ENCODE measurements at regions not wholly inside any gene's neighbourhood (a gene's known extent, or its start where the extent isn't known, plus 50 kb on each side); places are given as distances from the start of the nearest gene placed in this dataset.
"Not testable (repeated sequence)": the region's sequence is repeated elsewhere in the genome, so short reads cannot be mapped to it uniquely, and the experiment has no call there.

DNA sequence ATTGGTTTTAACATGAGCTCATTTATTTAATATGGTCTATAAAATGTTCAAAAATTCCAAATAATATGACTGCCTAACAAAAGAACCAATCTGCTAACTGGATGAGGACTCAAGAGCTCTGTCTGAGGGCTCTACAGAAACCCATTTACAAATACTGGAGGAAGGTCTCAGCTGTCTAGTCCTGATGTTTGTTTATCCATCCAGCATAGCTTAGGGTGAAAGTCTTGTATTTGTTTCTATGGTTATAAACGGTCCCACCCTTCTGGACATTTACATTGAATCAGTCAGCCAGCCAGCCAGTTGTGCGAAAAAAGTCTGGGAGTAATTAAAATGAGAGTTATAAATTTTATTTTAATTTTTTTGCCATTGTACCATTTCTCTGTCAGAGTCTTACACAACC, 220.7 kb downstream of the BMP4 start:
- H3K36me3 ChIP-seq (ENCODE audit: insufficient read depth, low read length) = no peaks in the 10 kb centered on the region
- H3K9ac ChIP-seq (ENCODE audit: low read depth, low read length) = no peak overlapping the region
- H3K27me3 ChIP-seq (ENCODE audit: control insufficient read depth, insufficient read depth, low read length) = no peaks in the 10 kb centered on the region
- no peaks in the 10 kb centered on the region for H3K4me1 ChIP-seq (ENCODE audit: control insufficient read depth, insufficient read depth, low read length)
- H3K9me3 ChIP-seq (replicated peaks; ENCODE audit: low read length) = no peaks in the 10 kb centered on the region
- no peak overlapping the region for H3K4me2 ChIP-seq (ENCODE audit: low read length)
- H3K4me3 ChIP-seq (ENCODE audit: low read length) = no peak overlapping the region

DNA sequence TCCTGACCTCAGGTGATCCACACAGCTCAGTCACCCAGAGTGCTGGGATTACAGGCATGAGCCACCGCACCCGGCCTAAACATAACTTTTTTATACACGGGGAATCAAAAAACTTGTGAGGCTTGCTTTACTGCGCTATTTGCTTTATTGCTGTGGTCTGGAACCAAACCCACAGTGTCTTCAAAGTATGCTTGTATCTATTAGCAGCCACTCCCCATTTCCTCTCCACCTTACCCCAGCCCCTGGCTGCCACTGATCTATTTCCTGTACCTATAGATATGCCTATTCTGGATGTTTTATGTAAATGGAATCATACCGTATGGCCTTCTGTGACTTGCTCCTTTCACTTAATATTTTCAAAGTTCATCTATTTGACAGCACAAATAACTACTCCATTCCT, 233.4 kb downstream of the BMP4 start:
- Histone ChIP-seq H3K27me3 (ENCODE audit: control insufficient read depth, insufficient read depth, low read length) (peaks cover 3% of the 10 kb centered on the region), H3K9me3 (replicated peaks; ENCODE audit: low read length) (no peaks in the 10 kb centered on the region), H3K4me2 (ENCODE audit: low read length) (no peak overlapping the region), H3K36me3 (ENCODE audit: insufficient read depth, low read length) (no peaks in the 10 kb centered on the region), H3K4me3 (ENCODE audit: low read length) (no peak overlapping the region), H3K9ac (ENCODE audit: low read depth, low read length) (no peak overlapping the region), H3K4me1 (ENCODE audit: control insufficient read depth, insufficient read depth, low read length) (no peaks in the 10 kb centered on the region)

DNA sequence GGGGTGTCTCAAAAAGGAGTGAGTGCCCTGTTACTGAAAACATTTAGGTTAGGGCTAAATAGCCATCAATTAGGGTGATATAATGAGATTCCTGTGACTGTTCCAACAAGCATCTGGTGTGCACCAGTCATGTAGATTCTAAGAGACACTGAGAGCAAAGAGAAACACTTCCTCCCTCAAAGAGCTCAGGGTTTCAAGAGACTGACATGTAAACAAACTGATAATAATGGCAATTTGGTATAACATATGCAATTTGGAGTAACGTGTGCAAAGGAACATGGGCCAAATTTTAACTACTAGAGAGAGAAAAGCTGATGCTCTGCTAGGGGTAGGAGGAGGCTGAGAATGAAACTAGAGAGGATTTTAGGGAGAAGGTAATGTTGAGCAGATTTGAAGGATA, 237.1 kb downstream of the BMP4 start:
- no peak overlapping the region for H3K9ac ChIP-seq (ENCODE audit: low read depth, low read length)
- H3K4me3 ChIP-seq (ENCODE audit: low read length) = no peak overlapping the region
- no peaks in the 10 kb centered on the region for H3K36me3 ChIP-seq (ENCODE audit: insufficient read depth, low read length)
- H3K4me1 ChIP-seq (ENCODE audit: control insufficient read depth, insufficient read depth, low read length) = peaks cover 7% of the 10 kb centered on the region
- H3K4me2 ChIP-seq (ENCODE audit: low read length) = no peak overlapping the region
- H3K9me3 ChIP-seq (replicated peaks; ENCODE audit: low read length) = no peaks in the 10 kb centered on the region
- peaks cover 9% of the 10 kb centered on the region for H3K27me3 ChIP-seq (ENCODE audit: control insufficient read depth, insufficient read depth, low read length)

DNA sequence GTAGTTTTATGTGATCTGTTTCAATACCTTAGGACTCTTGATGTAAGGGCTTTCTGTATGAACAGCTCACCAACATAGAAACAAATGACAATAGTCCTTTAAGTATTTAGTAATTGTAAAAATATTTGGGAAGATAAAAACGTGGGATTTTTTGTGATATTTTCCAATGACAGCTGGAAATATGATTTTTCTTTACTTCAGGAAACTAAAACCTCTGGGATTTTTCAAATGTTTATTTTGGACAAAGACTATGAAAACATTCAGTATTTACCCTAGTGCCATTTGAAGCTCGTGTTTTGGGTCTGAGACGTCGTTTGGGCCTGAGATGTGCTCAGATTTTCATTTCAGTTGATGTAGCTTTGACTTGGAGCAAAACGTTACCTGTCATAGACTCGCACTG, 240.0 kb downstream of the BMP4 start:
- Histone ChIP-seq H3K27me3 (ENCODE audit: control insufficient read depth, insufficient read depth, low read length) (peaks cover 9% of the 10 kb centered on the region), H3K36me3 (ENCODE audit: insufficient read depth, low read length) (no peaks in the 10 kb centered on the region), H3K9me3 (replicated peaks; ENCODE audit: low read length) (no peaks in the 10 kb centered on the region), H3K4me2 (ENCODE audit: low read length) (no peak overlapping the region), H3K9ac (ENCODE audit: low read depth, low read length) (no peak overlapping the region), H3K4me1 (ENCODE audit: control insufficient read depth, insufficient read depth, low read length) (peaks cover 7% of the 10 kb centered on the region), H3K4me3 (ENCODE audit: low read length) (no peak overlapping the region)

DNA sequence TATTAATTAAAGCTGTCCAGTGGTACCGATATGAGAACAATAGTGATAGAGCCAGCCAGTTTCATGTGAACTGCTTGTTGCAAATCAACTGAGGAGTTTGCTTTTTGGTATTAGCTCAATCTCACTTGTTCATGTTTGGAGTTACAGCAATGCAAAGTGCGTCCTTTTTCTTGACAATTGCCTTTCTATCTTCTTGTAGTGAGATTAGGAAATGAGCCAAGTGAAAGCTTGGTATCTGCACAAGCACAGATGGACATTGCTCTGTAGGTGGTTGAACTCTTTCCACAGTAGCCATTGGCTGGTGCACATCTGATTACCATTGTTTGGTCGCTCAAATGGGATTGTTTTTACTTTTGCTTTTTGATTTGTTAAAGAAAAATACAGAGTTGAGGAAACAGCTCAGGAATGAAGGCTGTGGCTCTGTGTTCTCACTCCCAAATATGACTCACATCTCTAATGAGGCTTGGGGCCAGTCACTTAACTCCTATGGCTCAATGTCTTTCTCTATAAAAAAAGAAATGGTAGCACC, 241.4 kb downstream of the BMP4 start:
- Histone ChIP-seq H3K9me3 (replicated peaks; ENCODE audit: low read length) (no peaks in the 10 kb centered on the region), H3K36me3 (ENCODE audit: insufficient read depth, low read length) (no peaks in the 10 kb centered on the region), H3K9ac (ENCODE audit: low read depth, low read length) (no peak overlapping the region), H3K4me3 (ENCODE audit: low read length) (no peak overlapping the region), H3K4me1 (ENCODE audit: control insufficient read depth, insufficient read depth, low read length) (peaks cover 7% of the 10 kb centered on the region), H3K4me2 (ENCODE audit: low read length) (peak overlapping the region; percentile 65), H3K27me3 (ENCODE audit: control insufficient read depth, insufficient read depth, low read length) (peaks cover 7% of the 10 kb centered on the region)

DNA sequence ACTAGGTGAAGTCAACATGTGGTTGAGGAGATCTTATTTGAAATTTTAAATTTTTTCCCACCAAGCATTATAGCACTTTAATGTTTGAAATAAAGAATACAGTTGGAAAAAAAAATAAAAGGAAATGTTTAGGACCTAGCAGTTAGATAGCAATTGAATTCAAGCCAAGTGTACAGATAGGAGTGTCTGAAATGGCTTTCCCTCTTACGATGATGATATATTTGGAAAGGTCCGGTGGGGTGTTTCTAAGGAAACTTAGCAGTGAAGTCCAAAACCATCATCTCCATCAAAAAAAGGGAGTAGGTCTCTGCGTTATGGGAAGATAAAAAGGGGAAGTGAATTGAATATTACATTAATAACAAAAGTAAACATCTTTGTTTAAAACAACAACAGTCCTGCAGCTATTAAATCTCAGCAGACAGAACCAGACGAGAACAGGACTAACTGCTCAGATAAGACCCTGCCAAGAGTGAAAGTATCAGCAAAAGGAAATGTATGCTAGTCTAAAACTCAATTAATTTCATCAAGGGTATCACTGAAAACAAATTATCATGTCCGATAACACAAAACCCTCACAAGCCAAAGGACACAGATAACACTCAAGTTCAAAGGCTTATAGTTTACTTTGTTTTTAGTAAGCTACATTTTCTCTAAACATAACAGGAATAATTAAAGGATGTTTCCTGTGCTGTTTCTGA, 242.0 kb downstream of the BMP4 start:
- H3K27me3 ChIP-seq (ENCODE audit: control insufficient read depth, insufficient read depth, low read length) = peaks cover 7% of the 10 kb centered on the region
- H3K9ac ChIP-seq (ENCODE audit: low read depth, low read length) = no peak overlapping the region
- H3K36me3 ChIP-seq (ENCODE audit: insufficient read depth, low read length) = no peaks in the 10 kb centered on the region
- H3K4me1 ChIP-seq (ENCODE audit: control insufficient read depth, insufficient read depth, low read length) = peaks cover 7% of the 10 kb centered on the region
- H3K4me3 ChIP-seq (ENCODE audit: low read length) = no peak overlapping the region
- no peaks in the 10 kb centered on the region for H3K9me3 ChIP-seq (replicated peaks; ENCODE audit: low read length)
- H3K4me2 ChIP-seq (ENCODE audit: low read length) = peak overlapping the region; percentile 65

DNA sequence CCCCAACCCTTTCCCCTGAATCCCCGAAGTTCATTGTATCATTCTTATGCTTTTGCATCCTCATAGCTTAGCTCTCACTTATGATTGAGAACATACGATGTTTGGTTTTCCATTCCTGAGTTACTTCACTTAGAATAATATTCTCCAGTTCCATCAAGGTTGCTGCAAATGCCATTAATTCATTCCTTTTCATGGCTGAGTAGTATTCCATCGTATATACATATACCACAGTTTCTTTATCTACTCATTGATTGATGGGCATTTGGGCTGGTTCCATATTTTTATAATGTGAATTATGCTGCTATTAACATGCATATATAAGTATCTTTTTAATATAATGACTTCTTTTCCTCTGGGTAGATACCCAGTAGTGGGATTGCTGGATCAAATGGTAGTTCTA, 243.7 kb downstream of the BMP4 start:
- not testable (repeated sequence) for H3K27me3 ChIP-seq (ENCODE audit: control insufficient read depth, insufficient read depth, low read length); H3K36me3 ChIP-seq (ENCODE audit: insufficient read depth, low read length); H3K9me3 ChIP-seq (replicated peaks; ENCODE audit: low read length); H3K4me1 ChIP-seq (ENCODE audit: control insufficient read depth, insufficient read depth, low read length); H3K4me2 ChIP-seq (ENCODE audit: low read length); H3K4me3 ChIP-seq (ENCODE audit: low read length); H3K9ac ChIP-seq (ENCODE audit: low read depth, low read length)

DNA sequence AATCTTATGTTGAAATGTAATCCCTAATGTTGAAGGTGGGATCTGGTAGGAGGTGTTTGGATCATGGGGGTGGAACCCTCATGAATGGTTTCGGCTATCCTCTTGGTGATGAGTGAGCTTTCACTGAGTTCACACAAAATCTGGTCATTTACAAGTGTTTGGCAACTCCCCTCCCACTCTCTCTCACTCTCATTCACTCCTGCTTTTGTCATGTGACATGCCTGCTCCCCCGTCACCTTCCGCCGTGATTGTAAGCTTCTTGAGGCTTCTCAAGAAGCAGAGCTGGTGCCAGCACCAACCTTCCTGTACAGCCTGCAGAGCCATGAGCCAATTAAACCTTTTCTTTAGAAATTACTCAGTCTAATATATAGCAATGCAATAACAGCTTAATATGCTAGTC, 245.4 kb downstream of the BMP4 start:
- H3K4me3 ChIP-seq (ENCODE audit: low read length) = no peak overlapping the region
- peaks cover 6% of the 10 kb centered on the region for H3K27me3 ChIP-seq (ENCODE audit: control insufficient read depth, insufficient read depth, low read length)
- H3K9me3 ChIP-seq (replicated peaks; ENCODE audit: low read length) = no peaks in the 10 kb centered on the region
- H3K4me1 ChIP-seq (ENCODE audit: control insufficient read depth, insufficient read depth, low read length) = peaks cover 7% of the 10 kb centered on the region
- no peaks in the 10 kb centered on the region for H3K36me3 ChIP-seq (ENCODE audit: insufficient read depth, low read length)
- no peak overlapping the region for H3K9ac ChIP-seq (ENCODE audit: low read depth, low read length)
- no peak overlapping the region for H3K4me2 ChIP-seq (ENCODE audit: low read length)

DNA sequence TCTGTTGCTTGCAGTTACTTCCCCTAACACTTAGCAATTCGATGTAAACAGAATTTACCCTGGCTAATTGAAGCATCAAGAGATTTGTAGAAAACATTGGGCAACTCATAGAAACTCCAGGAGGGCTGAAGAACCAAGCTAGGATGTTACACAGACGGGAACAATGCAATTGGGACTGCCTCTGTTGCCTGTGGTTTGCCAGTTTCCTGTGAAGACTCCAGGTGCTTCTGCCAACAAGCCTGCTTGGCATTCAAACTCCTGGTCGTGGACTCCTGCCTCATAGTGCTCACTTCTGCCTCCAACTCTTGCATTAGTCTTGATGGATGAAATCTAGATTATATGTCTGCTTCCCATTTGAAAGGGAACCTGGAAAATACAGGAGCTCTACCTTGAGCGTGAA, 246.0 kb downstream of the BMP4 start:
- no peak overlapping the region for H3K4me3 ChIP-seq (ENCODE audit: low read length)
- H3K27me3 ChIP-seq (ENCODE audit: control insufficient read depth, insufficient read depth, low read length) = peaks cover 6% of the 10 kb centered on the region
- peaks cover 5% of the 10 kb centered on the region for H3K4me1 ChIP-seq (ENCODE audit: control insufficient read depth, insufficient read depth, low read length)
- H3K4me2 ChIP-seq (ENCODE audit: low read length) = no peak overlapping the region
- H3K9me3 ChIP-seq (replicated peaks; ENCODE audit: low read length) = no peaks in the 10 kb centered on the region
- no peak overlapping the region for H3K9ac ChIP-seq (ENCODE audit: low read depth, low read length)
- no peaks in the 10 kb centered on the region for H3K36me3 ChIP-seq (ENCODE audit: insufficient read depth, low read length)

DNA sequence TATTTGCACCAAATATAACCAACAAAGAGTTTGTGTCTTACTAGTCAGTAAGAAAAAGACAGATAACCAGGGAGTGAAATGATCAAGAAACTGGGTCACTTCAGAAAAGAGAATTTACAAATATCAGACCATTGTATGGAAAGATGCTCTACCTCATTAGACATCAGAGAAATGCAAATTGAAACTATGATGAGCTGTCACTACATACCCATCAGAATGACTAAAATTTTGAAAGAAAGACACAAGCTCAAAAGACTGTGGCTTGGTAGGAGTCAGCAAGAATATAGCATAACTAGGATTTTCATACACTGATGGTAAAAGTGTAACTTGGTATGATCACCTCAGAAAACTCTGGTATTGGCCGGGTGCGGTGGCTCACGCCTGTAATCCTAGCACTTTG, 247.2 kb downstream of the BMP4 start:
- H3K36me3 ChIP-seq (ENCODE audit: insufficient read depth, low read length) = no peaks in the 10 kb centered on the region
- peaks cover 6% of the 10 kb centered on the region for H3K27me3 ChIP-seq (ENCODE audit: control insufficient read depth, insufficient read depth, low read length)
- no peaks in the 10 kb centered on the region for H3K4me1 ChIP-seq (ENCODE audit: control insufficient read depth, insufficient read depth, low read length)
- H3K9ac ChIP-seq (ENCODE audit: low read depth, low read length) = no peak overlapping the region
- no peaks in the 10 kb centered on the region for H3K9me3 ChIP-seq (replicated peaks; ENCODE audit: low read length)
- H3K4me3 ChIP-seq (ENCODE audit: low read length) = no peak overlapping the region
- H3K4me2 ChIP-seq (ENCODE audit: low read length) = no peak overlapping the region

DNA sequence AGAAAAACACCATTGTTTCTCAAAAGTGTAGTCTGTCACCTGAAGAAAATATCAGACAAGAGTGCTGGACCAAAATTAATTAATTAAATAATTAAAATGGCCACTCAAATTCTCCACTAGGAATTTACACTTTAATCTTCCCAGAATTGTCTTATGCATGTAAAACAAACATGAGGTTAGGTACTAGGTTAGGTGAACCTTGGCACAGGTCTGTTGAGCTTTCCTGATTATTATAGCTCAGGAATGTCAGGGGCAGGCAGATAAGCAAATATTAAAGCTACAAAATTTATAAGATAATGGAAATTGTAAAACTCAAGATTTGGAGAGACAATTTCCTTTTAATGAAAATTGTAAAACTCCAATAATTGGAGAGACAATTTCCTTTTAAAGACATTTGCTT, 253.2 kb downstream of the BMP4 start:
- no peaks in the 10 kb centered on the region for H3K9me3 ChIP-seq (replicated peaks; ENCODE audit: low read length)
- H3K4me3 ChIP-seq (ENCODE audit: low read length) = no peak overlapping the region
- peaks cover 21% of the 10 kb centered on the region for H3K27me3 ChIP-seq (ENCODE audit: control insufficient read depth, insufficient read depth, low read length)
- no peaks in the 10 kb centered on the region for H3K36me3 ChIP-seq (ENCODE audit: insufficient read depth, low read length)
- H3K4me2 ChIP-seq (ENCODE audit: low read length) = no peak overlapping the region
- no peaks in the 10 kb centered on the region for H3K4me1 ChIP-seq (ENCODE audit: control insufficient read depth, insufficient read depth, low read length)
- no peak overlapping the region for H3K9ac ChIP-seq (ENCODE audit: low read depth, low read length)

DNA sequence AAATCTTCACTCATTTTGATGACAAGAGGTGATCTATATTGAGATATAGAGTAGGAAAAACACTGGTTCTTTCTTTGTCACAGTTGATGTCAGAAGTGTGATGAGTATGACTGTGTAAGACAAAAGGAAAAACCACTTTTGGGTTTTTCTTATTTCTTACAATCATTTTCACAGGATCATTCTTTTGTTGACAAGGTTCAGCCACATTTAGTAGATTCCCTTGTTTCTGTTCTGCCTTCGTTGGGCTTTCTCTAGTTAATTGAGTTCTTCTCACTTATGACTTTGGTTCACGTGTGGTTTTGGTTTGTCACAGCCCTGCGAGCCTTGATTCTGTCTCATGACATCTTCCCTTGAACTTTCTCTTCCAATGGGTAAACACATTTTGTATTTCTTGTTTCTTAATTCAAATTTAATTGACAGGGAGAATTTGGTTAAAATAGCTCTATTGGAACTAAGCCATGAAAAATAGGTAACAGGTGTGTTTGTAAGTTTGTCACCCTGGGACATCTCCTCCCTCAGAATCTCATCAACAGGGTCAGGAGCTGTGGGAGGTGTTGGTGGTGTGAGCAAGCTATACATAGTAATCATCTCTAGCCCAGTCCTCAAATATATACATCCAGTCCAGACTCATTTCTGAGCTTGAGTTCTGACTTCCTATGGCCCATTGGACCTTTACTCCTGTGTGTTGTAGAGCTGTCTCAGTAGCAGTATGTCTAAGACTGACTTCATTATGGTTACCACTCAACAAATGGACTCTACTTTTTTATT, 255.3 kb downstream of the BMP4 start:
- Histone ChIP-seq H3K36me3 (ENCODE audit: insufficient read depth, low read length) (no peaks in the 10 kb centered on the region), H3K4me3 (ENCODE audit: low read length) (no peak overlapping the region), H3K9me3 (replicated peaks; ENCODE audit: low read length) (no peaks in the 10 kb centered on the region), H3K27me3 (ENCODE audit: control insufficient read depth, insufficient read depth, low read length) (peaks cover 23% of the 10 kb centered on the region), H3K4me1 (ENCODE audit: control insufficient read depth, insufficient read depth, low read length) (no peaks in the 10 kb centered on the region), H3K9ac (ENCODE audit: low read depth, low read length) (no peak overlapping the region), H3K4me2 (ENCODE audit: low read length) (no peak overlapping the region)

All from skeletal muscle satellite cell (primary cell).